Left lung (tissue), 4 donors: ENCODE measurements at regions not wholly inside any gene's neighbourhood (a gene's known extent, or its start where the extent isn't known, plus 50 kb on each side); places are given as distances from the start of the nearest gene placed in this dataset.

Experiments used
- ATAC-seq: fragments of 200-7000 bp; cut with Tn5 transposase; one replicate; pipeline ENCODE4 v1.9.1; 2020; ENCODE audit warnings: moderate library complexity
- DNase-seq, 4 donors: peaks; one replicate each; pipeline ENCODE4 v3.0.0-alpha.2; 2013 to 2020
- H3K27ac ChIP-seq, 2 donors: fragments of 200-600 bp; sonication (generic) in 1 of 2; one replicate each; pipeline versions ENCODE4 v1.5.0 to v1.8.0; 2020 to 2021
- H3K27me3 ChIP-seq, 2 donors: fragments of 200-600 bp; sonication (generic) in 1 of 2; one replicate each; pipeline versions ENCODE4 v1.5.0 to v1.8.0; 2020 to 2021
- H3K36me3 ChIP-seq, 2 donors: fragments of 200-600 bp; sonication (generic) in 1 of 2; one replicate each; pipeline versions ENCODE4 v1.5.0 to v1.8.0; 2020 to 2021
- H3K4me1 ChIP-seq, 2 donors: fragments of 200-600 bp; one replicate each; pipeline ENCODE4 v1.8.0; 2021
- H3K4me3 ChIP-seq, 2 donors: fragments of 200-600 bp; sonication (generic) in 1 of 2; one replicate each; pipeline versions ENCODE4 v1.5.0 to v1.8.0; 2020 to 2021; ENCODE audit warnings: mild to moderate bottlenecking in 1 of 2
- H3K9me3 ChIP-seq, 2 donors: fragments of 200-600 bp; sonication (generic) in 1 of 2; one replicate each; pipeline versions ENCODE4 v1.5.0 to v1.8.0; 2020 to 2021
- CTCF ChIP-seq, 2 donors: fragments of 200-600 bp; sonication (generic) in 1 of 2; IDR thresholded peaks; one replicate each; pipeline versions ENCODE4 v1.5.0 to v1.8.0; 2021; ENCODE audit warnings: antibody characterized with exemption in 2 of 2
- intact Hi-C, 2 donors: fragments of 100-400 bp; cut with DNase I; formaldehyde crosslinking; loops; one replicate each; pipeline versions ENCODE4 v1.11.2 to v1.14.2; 2022
- donor health status: DM: no; HTN: yes; CAD: no.
- donor health status: DM: no; HTN: no; CAD: no.

GRCh38 chr12:113613414-113613813 lies 141.7 kb upstream of the LHX5 start:
- H3K4me3 ChIP-seq, result no peak overlapping the region
- no peaks in the 10 kb centered on the region for H3K4me1 ChIP-seq
- no peak for TF ChIP-seq CTCF (IDR thresholded peaks at IDR 0.05)
- no peaks in the 10 kb centered on the region for H3K36me3 ChIP-seq
- intact Hi-C loops, result no loop called here
- no peak overlapping the region for H3K27ac ChIP-seq
- DNase-seq (no peak), ATAC-seq (no peak)
- H3K27me3 ChIP-seq, result peaks cover 26 to 82% of the 10 kb centered on the region in 2 donors
- H3K9me3 ChIP-seq, result peaks cover 0 to 2% of the 10 kb centered on the region in 2 donors

GRCh38 chr12:113612793-113613192 lies 141.1 kb upstream of the LHX5 start:
- TF ChIP-seq CTCF (IDR thresholded peaks at IDR 0.05), result no peak
- no peak for DNase-seq
- intact Hi-C loops, result no loop called here
- ATAC-seq, result no peak
- H3K27ac ChIP-seq, result no peak overlapping the region
- peaks cover 26 to 79% of the 10 kb centered on the region in 2 donors for H3K27me3 ChIP-seq
- peaks cover 0 to 2% of the 10 kb centered on the region in 2 donors for H3K9me3 ChIP-seq
- H3K4me3 ChIP-seq, result no peak overlapping the region
- H3K4me1 ChIP-seq, result no peaks in the 10 kb centered on the region
- H3K36me3 ChIP-seq, result no peaks in the 10 kb centered on the region

GRCh38 chr12:113612076-113612728 lies 140.5 kb upstream of the LHX5 start:
- Histone ChIP-seq H3K27me3 (peaks cover 26 to 74% of the 10 kb centered on the region in 2 donors), H3K4me1 (no peaks in the 10 kb centered on the region), H3K36me3 (no peaks in the 10 kb centered on the region), H3K27ac (no peak overlapping the region), H3K9me3 (peaks cover 0 to 2% of the 10 kb centered on the region in 2 donors), H3K4me3 (no peak overlapping the region)
- intact Hi-C loops, result no loop called here
- no peak for TF ChIP-seq CTCF (IDR thresholded peaks at IDR 0.05)
- DNase-seq, result no peak
- ATAC-seq, result no peak

- H3K27me3 ChIP-seq, result peaks cover 26 to 73% of the 10 kb centered on the region in 2 donors
- no peak for ATAC-seq
- intact Hi-C loops, result no loop called here
These were observed 140.0 kb upstream of the LHX5 start for GRCh38 chr12:113611652-113612051.

GRCh38 chr12:113610698-113611097 lies 139.0 kb upstream of the LHX5 start:
- intact Hi-C loops, result no loop called here
- no peaks in the 10 kb centered on the region for H3K4me1 ChIP-seq
- TF ChIP-seq CTCF (IDR thresholded peaks at IDR 0.05), result no peak
- peaks cover 26 to 75% of the 10 kb centered on the region in 2 donors for H3K27me3 ChIP-seq
- H3K4me3 ChIP-seq, result no peak overlapping the region
- H3K36me3 ChIP-seq, result no peaks in the 10 kb centered on the region
- H3K9me3 ChIP-seq, result peaks cover 0 to 2% of the 10 kb centered on the region in 2 donors
- ATAC-seq (no peak), DNase-seq (no peak)
- no peak overlapping the region for H3K27ac ChIP-seq

More at GRCh38 chr12:113611652-113612051, 140.0 kb upstream of the LHX5 start:
- H3K36me3 ChIP-seq, result no peaks in the 10 kb centered on the region
- H3K27ac ChIP-seq, result no peak overlapping the region
- TF ChIP-seq CTCF (IDR thresholded peaks at IDR 0.05), result no peak
- no peak overlapping the region for H3K4me3 ChIP-seq
- DNase-seq, result no peak
- peaks cover 0 to 2% of the 10 kb centered on the region in 2 donors for H3K9me3 ChIP-seq
- no peaks in the 10 kb centered on the region for H3K4me1 ChIP-seq
